ENCODE measurements at regions not wholly inside any gene's neighbourhood (a gene's known extent, or its start where the extent isn't known, plus 50 kb on each side); places are given as distances from the start of the nearest gene placed in this dataset.
"Not testable (repeated sequence)": the region's sequence is repeated elsewhere in the genome, so short reads cannot be mapped to it uniquely, and the experiment has no call there.

GRCh38 chr1:161421456-161421855 lies 53.8 kb upstream of the CFAP126 start:
- Mint-ChIP-seq H3K27me3 (peaks cover 7% of the 10 kb centered on the region), H3K9me3 (no peaks in the 10 kb centered on the region), H3K4me1 (no peaks in the 10 kb centered on the region), H3K4me3 (peak overlapping the region; percentile 64), H3K27ac (no peak overlapping the region), H3K36me3 (peaks cover 3% of the 10 kb centered on the region)

GRCh38 chr1:161420763-161421455 lies 53.2 kb upstream of the CFAP126 start:
- H3K4me3 Mint-ChIP-seq: no peak overlapping the region
- H3K27ac Mint-ChIP-seq: no peak overlapping the region
- no peaks in the 10 kb centered on the region for H3K4me1 Mint-ChIP-seq
- H3K9me3 Mint-ChIP-seq: no peaks in the 10 kb centered on the region
- H3K27me3 Mint-ChIP-seq: peaks cover 6% of the 10 kb centered on the region
- peaks cover 3% of the 10 kb centered on the region for H3K36me3 Mint-ChIP-seq

DNA sequence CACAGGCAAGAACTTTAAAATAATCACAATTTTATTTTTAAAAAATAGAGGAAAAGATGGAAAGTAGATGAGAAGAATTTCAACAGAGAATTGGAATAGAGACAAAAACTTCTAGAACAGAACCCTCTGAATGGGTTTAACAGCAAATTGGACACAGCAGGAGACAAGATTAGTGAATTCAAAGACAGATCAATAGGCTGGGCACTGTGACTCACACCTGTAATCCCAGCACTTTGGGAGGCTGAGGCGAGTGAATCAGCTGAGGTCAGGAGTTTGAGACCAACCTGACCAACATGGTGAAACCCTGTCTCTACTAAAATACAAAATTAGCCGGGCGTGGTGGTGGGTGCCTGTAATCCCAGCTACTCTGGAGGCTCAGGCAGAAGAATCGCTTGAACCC lies 49.9 kb upstream of the CFAP126 start:
- not testable (repeated sequence) for H3K27me3 Mint-ChIP-seq, H3K27ac Mint-ChIP-seq, H3K4me3 Mint-ChIP-seq, H3K9me3 Mint-ChIP-seq, H3K4me1 Mint-ChIP-seq, H3K36me3 Mint-ChIP-seq
